Bronchial epithelial cell (primary cell): ENCODE measurements at regions not wholly inside any gene's neighbourhood (a gene's known extent, or its start where the extent isn't known, plus 50 kb on each side); places are given as distances from the start of the nearest gene placed in this dataset.

Experiments used
- DNase-seq: peaks from one replicate; pipeline ENCODE4 v3.0.0-alpha.2; 2010; ENCODE audit warnings: low read depth
- FAIRE-seq: peaks from 2 replicates; lab custom pipeline; 2011; peaks lifted over from hg19 to GRCh38; lab: Jason Lieb, UNC
- H3K27me3 ChIP-seq: 2 replicates; pipeline ENCODE4 v1.5.1; 2011; ENCODE audit warnings: low read length; ENCODE audit not compliant: control insufficient read depth, insufficient read depth
- H3K36me3 ChIP-seq: 2 replicates; pipeline ENCODE4 v1.5.1; 2011; ENCODE audit warnings: low read length; ENCODE audit not compliant: control insufficient read depth, insufficient read depth
- H3K4me3 ChIP-seq: 2 replicates; pipeline ENCODE4 v1.5.1; 2011; ENCODE audit warnings: mild to moderate bottlenecking, low read depth, low read length, control low read depth
- CTCF ChIP-seq: IDR thresholded peaks from 2 replicates; pipeline ENCODE4 v1.5.1; 2011; ENCODE audit warnings: mild to moderate bottlenecking, moderate library complexity, low read length, control low read depth, inconsistent platforms; ENCODE audit not compliant: insufficient read depth, severe bottlenecking

GRCh38 chr16:86289304-86289703 is 221.0 kb upstream of the FOXF1 start:
- TF ChIP-seq CTCF, result no peak
- Histone ChIP-seq H3K4me3 (no peak overlapping the region), H3K27me3 (peaks cover 15% of the 10 kb centered on the region), H3K36me3 (no peaks in the 10 kb centered on the region)
- DNase-seq, result no peak
- no peak for FAIRE-seq

GRCh38 chr16:86289907-86290306 is 220.4 kb upstream of the FOXF1 start:
- H3K4me3 ChIP-seq, result no peak overlapping the region
- no peaks in the 10 kb centered on the region for H3K36me3 ChIP-seq
- H3K27me3 ChIP-seq, result peaks cover 15% of the 10 kb centered on the region
- no peak for DNase-seq
- no peak for FAIRE-seq
- TF ChIP-seq CTCF, result no peak

- Histone ChIP-seq H3K36me3 (no peaks in the 10 kb centered on the region), H3K27me3 (peaks cover 13% of the 10 kb centered on the region), H3K4me3 (no peak overlapping the region)
- FAIRE-seq (no peak), DNase-seq (no peak)
- no peak for TF ChIP-seq CTCF
These were observed 218.8 kb upstream of the FOXF1 start for GRCh38 chr16:86291491-86291890.

- peaks cover 11% of the 10 kb centered on the region for H3K27me3 ChIP-seq
- H3K4me3 ChIP-seq, result no peak overlapping the region
- no peak for TF ChIP-seq CTCF
- H3K36me3 ChIP-seq, result no peaks in the 10 kb centered on the region
- FAIRE-seq (no peak), DNase-seq (no peak)
These were observed 218.1 kb upstream of the FOXF1 start for GRCh38 chr16:86292171-86292775.

- peaks cover 7% of the 10 kb centered on the region for H3K27me3 ChIP-seq
- FAIRE-seq (no peak), DNase-seq (no peak)
- H3K4me3 ChIP-seq, result no peak overlapping the region
- H3K36me3 ChIP-seq, result no peaks in the 10 kb centered on the region
- no peak for TF ChIP-seq CTCF
These were observed 217.4 kb upstream of the FOXF1 start for GRCh38 chr16:86292942-86293341.

- FAIRE-seq, result no peak
- TF ChIP-seq CTCF, result no peak
- no peak overlapping the region for H3K4me3 ChIP-seq
- no peak for DNase-seq
- peaks cover under 1% of the 10 kb centered on the region for H3K27me3 ChIP-seq
- no peaks in the 10 kb centered on the region for H3K36me3 ChIP-seq
These were observed 216.4 kb upstream of the FOXF1 start for GRCh38 chr16:86293906-86294305.
